ENCODE measurements at regions not wholly inside any gene's neighbourhood (a gene's known extent, or its start where the extent isn't known, plus 50 kb on each side); places are given as distances from the start of the nearest gene placed in this dataset.
"Not testable (repeated sequence)": the region's sequence is repeated elsewhere in the genome, so short reads cannot be mapped to it uniquely, and the experiment has no call there.

DNA sequence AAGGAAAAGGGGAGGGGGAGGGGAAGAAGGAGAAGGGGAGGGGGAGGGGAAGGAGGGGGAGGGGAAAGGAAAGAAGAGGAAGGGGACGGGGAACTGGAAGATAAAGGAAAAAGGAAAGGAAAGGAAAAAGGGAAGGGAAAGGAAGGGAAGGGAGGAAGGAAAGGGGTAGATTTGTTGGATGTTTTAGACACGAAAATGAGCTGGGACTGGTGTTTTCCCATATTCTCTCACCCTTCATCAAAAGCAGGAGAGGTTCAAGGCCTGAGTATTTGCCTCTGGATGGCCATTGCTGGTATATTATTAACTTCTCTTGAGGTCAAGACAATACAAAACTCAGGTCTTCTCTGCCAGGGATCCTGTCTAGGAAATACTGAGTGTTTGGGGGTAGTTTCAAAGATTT lies 652.7 kb downstream of the ANKRD7 start:
- DNase-seq (no peak), ATAC-seq (no peak)
- ChIA-PET POLR2A (no interaction called here), CTCF (no interaction called here)
- Mint-ChIP-seq H3K4me3 (no peak overlapping the region), H3K27ac (no peak overlapping the region), H3K36me3 (ENCODE audit: low read depth) (no peaks in the 10 kb centered on the region), H3K4me1 (no peaks in the 10 kb centered on the region), H3K9me3 (ENCODE audit: low read depth) (no peaks in the 10 kb centered on the region), H3K27me3 (no peaks in the 10 kb centered on the region)
- intact Hi-C loops (cut with DNase I, micrococcal nuclease): no loop called here

- no peak for ATAC-seq
- Mint-ChIP-seq H3K27me3 (no peaks in the 10 kb centered on the region), H3K9me3 (ENCODE audit: low read depth) (no peaks in the 10 kb centered on the region), H3K4me3 (no peak overlapping the region), H3K36me3 (ENCODE audit: low read depth) (no peaks in the 10 kb centered on the region), H3K27ac (no peak overlapping the region), H3K4me1 (no peaks in the 10 kb centered on the region)
- no peak for DNase-seq
- CTCF ChIA-PET: no interaction called here
- POLR2A ChIA-PET: no interaction called here
- intact Hi-C loops (cut with DNase I, micrococcal nuclease): no loop called here
Measured at GRCh38 chr7:118878336-118878735, 653.8 kb downstream of the ANKRD7 start.

GRCh38 chr7:118898284-118898683 lies 673.8 kb downstream of the ANKRD7 start:
- POLR2A ChIA-PET: no interaction called here
- intact Hi-C loops (cut with DNase I, micrococcal nuclease): no loop called here
- DNase-seq (no peak), ATAC-seq (no peak)
- Mint-ChIP-seq H3K4me1 (no peaks in the 10 kb centered on the region), H3K27ac (no peak overlapping the region), H3K27me3 (no peaks in the 10 kb centered on the region), H3K36me3 (ENCODE audit: low read depth) (no peaks in the 10 kb centered on the region), H3K4me3 (no peak overlapping the region), H3K9me3 (ENCODE audit: low read depth) (no peaks in the 10 kb centered on the region)
- CTCF ChIA-PET: no interaction called here

GRCh38 chr7:118902600-118902999 lies 678.1 kb downstream of the ANKRD7 start:
- H3K36me3 Mint-ChIP-seq (ENCODE audit: low read depth): no peaks in the 10 kb centered on the region

DNA sequence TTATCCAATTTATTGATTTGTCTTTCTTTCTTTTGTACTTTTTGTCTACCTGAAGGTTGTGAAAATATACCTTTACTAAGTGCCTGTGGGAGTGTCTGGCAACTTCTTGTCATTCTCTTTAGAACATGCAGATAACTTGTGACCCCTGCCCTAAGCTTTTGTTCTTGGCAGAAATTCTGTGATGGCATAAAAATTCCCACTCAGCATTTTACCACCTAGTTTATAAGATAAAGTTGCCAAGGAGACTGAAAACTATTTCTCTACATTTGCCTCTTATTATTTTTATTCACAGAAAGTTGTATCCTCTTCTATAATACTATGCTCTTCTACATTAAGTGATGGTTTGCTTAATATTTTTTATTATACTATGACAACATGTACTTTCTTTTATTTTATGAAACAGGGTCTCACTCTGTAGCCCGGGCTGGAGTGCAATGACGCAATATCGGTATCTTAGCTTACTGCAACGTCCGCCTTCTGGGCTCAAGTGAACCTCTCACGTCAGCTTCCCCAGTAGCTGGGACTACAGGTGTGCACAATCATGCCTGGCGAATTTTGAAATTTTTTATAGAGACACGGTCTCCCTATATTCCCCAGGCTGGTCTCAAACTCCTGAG lies 683.5 kb downstream of the ANKRD7 start:
- ChIA-PET CTCF (interaction anchor here (0.6 kb wide), 1 partner anchor 1356 kb away, joined by 3 read pairs; no protein-coding TSS in a partner anchor), POLR2A (no interaction called here)
- Mint-ChIP-seq H3K4me1 (no peaks in the 10 kb centered on the region), H3K9me3 (ENCODE audit: low read depth) (no peaks in the 10 kb centered on the region), H3K27me3 (no peaks in the 10 kb centered on the region), H3K27ac (no peak overlapping the region), H3K4me3 (no peak overlapping the region), H3K36me3 (ENCODE audit: low read depth) (no peaks in the 10 kb centered on the region)
- ATAC-seq: no peak
- intact Hi-C loops (cut with DNase I, micrococcal nuclease): no loop called here
- DNase-seq: no peak

More at GRCh38 chr7:118902600-118902999, 678.1 kb downstream of the ANKRD7 start:
- ATAC-seq: no peak
- Mint-ChIP-seq H3K4me1 (no peaks in the 10 kb centered on the region), H3K27ac (no peak overlapping the region), H3K27me3 (no peaks in the 10 kb centered on the region), H3K4me3 (no peak overlapping the region), H3K9me3 (ENCODE audit: low read depth) (no peaks in the 10 kb centered on the region)
- ChIA-PET POLR2A (no interaction called here), CTCF (no interaction called here)
- no peak for DNase-seq
- intact Hi-C loops (cut with DNase I, micrococcal nuclease): no loop called here

GRCh38 chr7:118916120-118916519 lies 691.6 kb downstream of the ANKRD7 start:
- H3K27ac Mint-ChIP-seq; H3K9me3 Mint-ChIP-seq (ENCODE audit: low read depth); ATAC-seq; H3K4me1 Mint-ChIP-seq; DNase-seq; POLR2A ChIA-PET; H3K27me3 Mint-ChIP-seq; H3K4me3 Mint-ChIP-seq; H3K36me3 Mint-ChIP-seq (ENCODE audit: low read depth); CTCF ChIA-PET; intact Hi-C loops (cut with DNase I, micrococcal nuclease): not testable (repeated sequence)

GRCh38 chr7:118918556-118918955 lies 694.1 kb downstream of the ANKRD7 start:
- no peak for ATAC-seq
- H3K27ac Mint-ChIP-seq: no peak overlapping the region
- intact Hi-C loops (cut with DNase I, micrococcal nuclease): loop anchor here in 1 of 2 experiments (2.0 kb wide), 1 partner anchor 256 kb away; no protein-coding TSS in a partner anchor
- no peaks in the 10 kb centered on the region for H3K36me3 Mint-ChIP-seq (ENCODE audit: low read depth)
- CTCF ChIA-PET: no interaction called here
- no peaks in the 10 kb centered on the region for H3K4me1 Mint-ChIP-seq
- no peak overlapping the region for H3K4me3 Mint-ChIP-seq
- no peaks in the 10 kb centered on the region for H3K27me3 Mint-ChIP-seq
- no peak for DNase-seq
- POLR2A ChIA-PET: no interaction called here
- peaks cover 3% of the 10 kb centered on the region for H3K9me3 Mint-ChIP-seq (ENCODE audit: low read depth)

DNA sequence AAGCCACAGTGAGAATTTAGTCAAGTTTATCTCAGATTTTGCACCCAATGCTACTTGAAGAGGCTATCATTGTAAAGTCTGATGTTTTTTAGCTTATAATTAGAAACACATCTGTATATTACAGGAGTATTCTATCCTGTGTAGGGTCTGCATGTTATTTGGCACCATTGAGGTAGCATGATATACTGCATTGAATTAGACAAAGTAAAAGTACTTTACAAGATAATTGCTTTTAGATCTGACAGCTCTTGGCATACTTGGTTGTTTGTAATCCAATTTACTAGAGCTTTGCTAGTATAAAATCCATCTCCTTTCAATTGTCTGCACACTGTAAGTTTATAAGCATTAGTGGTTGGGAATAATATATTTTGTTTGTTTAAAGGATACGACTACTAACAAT lies 714.3 kb downstream of the ANKRD7 start:
- DNase-seq (no peak), ATAC-seq (no peak)
- H3K27me3 Mint-ChIP-seq: no peaks in the 10 kb centered on the region
- no peaks in the 10 kb centered on the region for H3K9me3 Mint-ChIP-seq (ENCODE audit: low read depth)
- intact Hi-C loops (cut with DNase I, micrococcal nuclease): no loop called here
- CTCF ChIA-PET: no interaction called here
- no peaks in the 10 kb centered on the region for H3K4me1 Mint-ChIP-seq
- no peak overlapping the region for H3K27ac Mint-ChIP-seq
- POLR2A ChIA-PET: no interaction called here
- no peak overlapping the region for H3K4me3 Mint-ChIP-seq
- no peaks in the 10 kb centered on the region for H3K36me3 Mint-ChIP-seq (ENCODE audit: low read depth)

DNA sequence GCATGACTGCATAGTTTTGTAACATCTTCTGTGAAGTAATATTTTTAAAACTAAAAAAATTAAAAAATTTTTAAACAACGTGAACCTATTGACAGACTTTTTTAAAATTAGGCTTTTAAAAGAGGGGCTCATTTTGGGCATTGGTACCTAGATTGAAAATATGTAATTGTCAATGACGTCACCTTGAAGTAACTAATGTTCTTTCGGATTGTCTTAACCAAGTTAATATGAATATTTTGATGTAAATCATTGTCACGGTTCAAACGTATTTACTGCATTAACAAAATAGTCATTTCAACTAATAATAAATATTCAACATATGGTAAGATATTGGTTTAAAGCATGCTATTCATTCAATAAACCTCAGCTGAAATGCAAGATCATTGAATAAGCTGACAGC lies 719.8 kb downstream of the ANKRD7 start:
- no peak overlapping the region for H3K4me3 Mint-ChIP-seq
- intact Hi-C loops (cut with DNase I, micrococcal nuclease): no loop called here
- H3K36me3 Mint-ChIP-seq (ENCODE audit: low read depth): no peaks in the 10 kb centered on the region
- no peak overlapping the region for H3K27ac Mint-ChIP-seq
- H3K4me1 Mint-ChIP-seq: no peaks in the 10 kb centered on the region
- H3K9me3 Mint-ChIP-seq (ENCODE audit: low read depth): peaks cover 4% of the 10 kb centered on the region
- ChIA-PET CTCF (no interaction called here), POLR2A (no interaction called here)
- H3K27me3 Mint-ChIP-seq: no peaks in the 10 kb centered on the region
- no peak for ATAC-seq
- no peak for DNase-seq

GRCh38 chr7:118945911-118946682 lies 721.6 kb downstream of the ANKRD7 start:
- CTCF ChIA-PET: no interaction called here

GRCh38 chr7:118948508-118948907 lies 724.0 kb downstream of the ANKRD7 start:
- Mint-ChIP-seq H3K4me3 (no peak overlapping the region), H3K36me3 (ENCODE audit: low read depth) (no peaks in the 10 kb centered on the region), H3K9me3 (ENCODE audit: low read depth) (peaks cover 7% of the 10 kb centered on the region), H3K27ac (no peak overlapping the region), H3K4me1 (no peaks in the 10 kb centered on the region), H3K27me3 (no peaks in the 10 kb centered on the region)
- no peak for DNase-seq
- intact Hi-C loops (cut with DNase I, micrococcal nuclease): no loop called here
- ChIA-PET POLR2A (no interaction called here), CTCF (no interaction called here)
- no peak for ATAC-seq

More at GRCh38 chr7:118945911-118946682, 721.6 kb downstream of the ANKRD7 start:
- Mint-ChIP-seq H3K4me3 (no peak overlapping the region), H3K27ac (no peak overlapping the region), H3K36me3 (ENCODE audit: low read depth) (no peaks in the 10 kb centered on the region), H3K9me3 (ENCODE audit: low read depth) (peaks cover 4% of the 10 kb centered on the region), H3K4me1 (no peaks in the 10 kb centered on the region), H3K27me3 (no peaks in the 10 kb centered on the region)
- POLR2A ChIA-PET: no interaction called here
- ATAC-seq (no peak), DNase-seq (no peak)
- intact Hi-C loops (cut with DNase I, micrococcal nuclease): no loop called here

- POLR2A ChIA-PET: no interaction called here
Measured at GRCh38 chr7:118949031-118949430, 724.5 kb downstream of the ANKRD7 start.

More at GRCh38 chr7:118949031-118949430, 724.5 kb downstream of the ANKRD7 start:
- Mint-ChIP-seq H3K36me3 (ENCODE audit: low read depth) (no peaks in the 10 kb centered on the region), H3K4me3 (no peak overlapping the region), H3K4me1 (no peaks in the 10 kb centered on the region), H3K27me3 (no peaks in the 10 kb centered on the region), H3K9me3 (ENCODE audit: low read depth) (peaks cover 7% of the 10 kb centered on the region), H3K27ac (no peak overlapping the region)
- ATAC-seq (no peak), DNase-seq (no peak)
- CTCF ChIA-PET: no interaction called here
- intact Hi-C loops (cut with DNase I, micrococcal nuclease): no loop called here

Data from activated CD4-positive, alpha-beta T cell treated with anti-CD3 and anti-CD28 coated beads for 36 hours (primary cell).